H9 (cell line): ENCODE measurements at regions not wholly inside any gene's neighbourhood (a gene's known extent, or its start where the extent isn't known, plus 50 kb on each side); places are given as distances from the start of the nearest gene placed in this dataset.

ENCODE experiments used
- DNase-seq: peaks from one replicate; pipeline ENCODE4 v3.0.0-alpha.2; 2017
- H2AFZ ChIP-seq: one replicate; pipeline ENCODE4 v1.6.1; 2013; ENCODE audit warnings: mild to moderate bottlenecking, low read length, control low read depth, moderate library complexity
- H2AK5ac ChIP-seq: 2 replicates; pipeline ENCODE4 v1.6.1; 2013; ENCODE audit warnings: low read length, control low read depth, mixed read lengths; ENCODE audit not compliant: insufficient read length
- H2BK120ac ChIP-seq: one replicate; pipeline ENCODE4 v1.6.1; 2013; ENCODE audit warnings: low read depth, mild to moderate bottlenecking, low read length, control low read depth, inconsistent platforms; ENCODE audit not compliant: poor library complexity, severe bottlenecking
- H2BK12ac ChIP-seq: 2 replicates; pipeline ENCODE4 v1.6.1; 2013; ENCODE audit warnings: low read length, control low read depth, mixed read lengths, low read depth; ENCODE audit not compliant: insufficient read length
- H2BK15ac ChIP-seq: 2 replicates; pipeline ENCODE4 v1.6.1; 2013; ENCODE audit warnings: low read depth, low read length, control low read depth
- H2BK20ac ChIP-seq: one replicate; pipeline ENCODE4 v1.6.1; 2013; ENCODE audit warnings: low read depth, mild to moderate bottlenecking, low read length, control low read depth, inconsistent platforms; ENCODE audit not compliant: poor library complexity, severe bottlenecking
- H2BK5ac ChIP-seq: 2 replicates; pipeline ENCODE4 v1.6.1; 2013; ENCODE audit warnings: low read length, control low read depth, mixed read lengths; ENCODE audit not compliant: insufficient read length
- H3K14ac ChIP-seq: 2 replicates; pipeline ENCODE4 v1.6.1; 2013; ENCODE audit warnings: low read length, control low read depth; ENCODE audit not compliant: insufficient read depth
- H3K18ac ChIP-seq: 2 replicates; pipeline ENCODE4 v1.6.1; 2013; ENCODE audit warnings: low read depth, mild to moderate bottlenecking, mixed read lengths, low read length, control low read depth; ENCODE audit not compliant: insufficient read length
- H3K23ac ChIP-seq: 2 replicates; pipeline ENCODE4 v1.6.1; 2013; ENCODE audit warnings: low read length, control low read depth, mixed read lengths, low read depth; ENCODE audit not compliant: insufficient read length
- H3K23me2 ChIP-seq: 2 replicates; pipeline ENCODE4 v1.6.1; 2013; ENCODE audit warnings: low read depth, mild to moderate bottlenecking, mixed read lengths, low read length, control low read depth; ENCODE audit not compliant: insufficient read length, poor library complexity, severe bottlenecking
- H3K27ac ChIP-seq: 2 replicates; pipeline ENCODE4 v1.5.1; 2013; ENCODE audit warnings: low read length, control low read depth, mixed read lengths, low read depth; ENCODE audit not compliant: insufficient read length
- H3K27me3 ChIP-seq: 2 replicates; pipeline ENCODE4 v1.6.1; 2013; ENCODE audit warnings: low read length, control low read depth, inconsistent platforms; ENCODE audit not compliant: insufficient read depth
- H3K4ac ChIP-seq: 2 replicates; pipeline ENCODE4 v1.6.1; 2013; ENCODE audit warnings: low read depth, mild to moderate bottlenecking, control low read depth, inconsistent platforms, low read length, moderate library complexity
- H3K4me1 ChIP-seq: 2 replicates; pipeline ENCODE4 v1.6.1; 2013; ENCODE audit warnings: low read length, control low read depth, inconsistent platforms; ENCODE audit not compliant: insufficient read depth
- H3K4me2 ChIP-seq: 2 replicates; pipeline ENCODE4 v1.6.1; 2013; ENCODE audit warnings: low read length, control low read depth, mixed read lengths; ENCODE audit not compliant: insufficient read length, insufficient read depth
- H3K56ac ChIP-seq: 2 replicates; pipeline ENCODE4 v1.6.1; 2013; ENCODE audit warnings: low read depth, mild to moderate bottlenecking, mixed read lengths, low read length, control low read depth; ENCODE audit not compliant: insufficient read length
- H3K79me1 ChIP-seq: 2 replicates; pipeline ENCODE4 v1.6.1; 2013; ENCODE audit warnings: low read depth, mild to moderate bottlenecking, moderate library complexity, low read length, control low read depth, inconsistent platforms; ENCODE audit not compliant: insufficient read depth, poor library complexity, severe bottlenecking
- H3K79me2 ChIP-seq: 2 replicates; pipeline ENCODE4 v1.6.1; 2013; ENCODE audit warnings: low read length, control low read depth, inconsistent platforms; ENCODE audit not compliant: insufficient read depth
- H3K9ac ChIP-seq: 2 replicates; pipeline ENCODE4 v1.6.1; 2013; ENCODE audit warnings: low read length, control low read depth, mixed read lengths; ENCODE audit not compliant: insufficient read length; ENCODE audit errors: extremely low read depth
- H3K9me3 ChIP-seq: one replicate; pipeline ENCODE4 v1.6.1; 2013; ENCODE audit warnings: low read depth, low read length, inconsistent platforms; ENCODE audit not compliant: control insufficient read depth
- H3T11ph ChIP-seq: one replicate; pipeline ENCODE4 v1.6.1; 2013; ENCODE audit warnings: mild to moderate bottlenecking, low read length, control low read depth, inconsistent platforms
- H4K20me1 ChIP-seq: one replicate; pipeline ENCODE4 v1.6.1; 2013; ENCODE audit not compliant: control insufficient read depth, insufficient read length, insufficient read depth
- H4K5ac ChIP-seq: 2 replicates; pipeline ENCODE4 v1.6.1; 2013; ENCODE audit warnings: low read depth, mild to moderate bottlenecking, mixed read lengths, low read length, control low read depth; ENCODE audit not compliant: insufficient read length
- H4K8ac ChIP-seq: replicated peaks from 2 replicates; pipeline ENCODE4 v1.6.1; 2013; ENCODE audit warnings: low read length, control low read depth, mixed read lengths, low read depth; ENCODE audit not compliant: insufficient read length
- H4K91ac ChIP-seq: 2 replicates; pipeline ENCODE4 v1.6.1; 2013; ENCODE audit warnings: low read depth, mild to moderate bottlenecking, moderate library complexity, mixed read lengths, low read length, control low read depth; ENCODE audit not compliant: insufficient read length
- H3K27ac Mint-ChIP-seq, 3 experiments: 2 replicates in 2 of 3; 3 replicates in 1 of 3; pipeline ENCODE4 v1.8.0; 2020 to 2021; ENCODE audit warnings: mixed read lengths in 3 of 3, mild to moderate bottlenecking in 1 of 3, moderate library complexity in 1 of 3
- H3K27me3 Mint-ChIP-seq: 2 replicates; pipeline ENCODE4 v1.8.0; 2021; ENCODE audit warnings: low read depth, mild to moderate bottlenecking, moderate library complexity, mixed read lengths
- H3K36me3 Mint-ChIP-seq, 3 experiments: 2 replicates in 2 of 3; 3 replicates in 1 of 3; pipeline ENCODE4 v1.8.0; 2020 to 2021; ENCODE audit warnings: low read depth in 3 of 3, mixed read lengths in 3 of 3; ENCODE audit not compliant: insufficient read depth in 1 of 3
- H3K4me1 Mint-ChIP-seq, 2 experiments: 2 replicates each; pipeline ENCODE4 v1.8.0; 2020; ENCODE audit warnings: mixed read lengths in 2 of 2
- H3K4me3 Mint-ChIP-seq, 2 experiments: 2 replicates in 1 of 2; 3 replicates in 1 of 2; pipeline ENCODE4 v1.8.0; 2020 to 2021; ENCODE audit warnings: mild to moderate bottlenecking in 2 of 2, mixed read lengths in 2 of 2, moderate library complexity in 1 of 2
- H3K9me3 Mint-ChIP-seq, 2 experiments: 2 replicates in 1 of 2; 3 replicates in 1 of 2; pipeline ENCODE4 v1.8.0; 2020; ENCODE audit warnings: mild to moderate bottlenecking in 2 of 2, mixed read lengths in 2 of 2, moderate library complexity in 1 of 2
- CTCF ChIP-seq: fragments of 200-600 bp; sonication (generic); conservative IDR thresholded peaks from 3 replicates; pipeline ENCODE4 v1.8.0; 2021; ENCODE audit warnings: antibody characterized with exemption, mild to moderate bottlenecking
- WGBS: extraction: QIAGEN DNeasy Blood & Tissue Kit; methylation state at CpG from one replicate; pipeline ENCODE4 v1.1.7; 2013; ENCODE audit warnings: missing lambda C conversion rate, low lambda C conversion rate, mixed read lengths; ENCODE audit not compliant: insufficient read length; ENCODE audit errors: extremely low coverage; 5-methylcytosine and 5-hydroxymethylcytosine counted together

GRCh38 chr7:92949748-92950147 lies 113.4 kb upstream of the CDK6 start:
- no peak overlapping the region for H4K8ac ChIP-seq
- Mint-ChIP-seq H3K27me3 (no peaks in the 10 kb centered on the region), H3K36me3 (no peaks in the 10 kb centered on the region), H3K9me3 (no peaks in the 10 kb centered on the region), H3K4me3 (no peak overlapping the region), H3K27ac (no peak overlapping the region), H3K4me1 (no peaks in the 10 kb centered on the region)
- H3K79me2 ChIP-seq = no peaks in the 10 kb centered on the region
- no peak overlapping the region for H2BK15ac ChIP-seq
- H3K23ac ChIP-seq = no peak overlapping the region
- H3K4me1 ChIP-seq = no peaks in the 10 kb centered on the region
- no peak overlapping the region for H2BK12ac ChIP-seq
- H3K9me3 ChIP-seq = no peaks in the 10 kb centered on the region
- no peak for TF ChIP-seq CTCF
- no peak overlapping the region for H3K27ac ChIP-seq
- no peak overlapping the region for H3T11ph ChIP-seq
- H4K91ac ChIP-seq = no peak overlapping the region
- H3K79me1 ChIP-seq = no peaks in the 10 kb centered on the region
- no peak overlapping the region for H2BK5ac ChIP-seq
- no peak overlapping the region for H3K18ac ChIP-seq
- H2AK5ac ChIP-seq = no peak overlapping the region
- no peaks in the 10 kb centered on the region for H4K20me1 ChIP-seq
- no peak overlapping the region for H2BK20ac ChIP-seq
- H3K56ac ChIP-seq = no peak overlapping the region
- no peak overlapping the region for H3K14ac ChIP-seq
- no peak overlapping the region for H3K9ac ChIP-seq
- WGBS = no CpG with 5 or more reads among the region's 1 CpG
- H2AFZ ChIP-seq = no peak overlapping the region
- H3K4me2 ChIP-seq = no peak overlapping the region
- no peak overlapping the region for H4K5ac ChIP-seq
- no peaks in the 10 kb centered on the region for H3K23me2 ChIP-seq
- DNase-seq = no peak
- H2BK120ac ChIP-seq = no peak overlapping the region
- H3K4ac ChIP-seq = no peak overlapping the region
- no peaks in the 10 kb centered on the region for H3K27me3 ChIP-seq
